ENCODE measurements at regions not wholly inside any gene's neighbourhood (a gene's known extent, or its start where the extent isn't known, plus 50 kb on each side); places are given as distances from the start of the nearest gene placed in this dataset.
"Not testable (repeated sequence)": the region's sequence is repeated elsewhere in the genome, so short reads cannot be mapped to it uniquely, and the experiment has no call there.

GRCh38 chrX:92163035-92163434 is 383.9 kb downstream of the PCDH11X start:
- not testable (repeated sequence) for TF ChIP-seq POLR2AphosphoS5, CTCF (IDR thresholded peaks at IDR 0.05)
